Osteoblast (primary cell): ENCODE measurements at regions not wholly inside any gene's neighbourhood (a gene's known extent, or its start where the extent isn't known, plus 50 kb on each side); places are given as distances from the start of the nearest gene placed in this dataset.
"Not testable (repeated sequence)": the region's sequence is repeated elsewhere in the genome, so short reads cannot be mapped to it uniquely, and the experiment has no call there.

ENCODE experiments used
- DNase-seq: peaks from one replicate; pipeline ENCODE4 v3.0.0; 2011; ENCODE audit warnings: low spot score, mixed read lengths; ENCODE audit not compliant: insufficient read length; ENCODE audit errors: missing footprints
- H2AFZ ChIP-seq: 2 replicates; pipeline ENCODE4 v1.6.0; 2011; ENCODE audit warnings: mild to moderate bottlenecking, low read length
- H3K27ac ChIP-seq: 2 replicates; pipeline ENCODE4 v1.5.1; 2011; ENCODE audit warnings: mild to moderate bottlenecking, low read depth, low read length, moderate library complexity
- H3K27me3 ChIP-seq: 2 replicates; pipeline ENCODE4 v1.6.0; 2012; ENCODE audit warnings: mild to moderate bottlenecking, control low read depth, inconsistent platforms, low read length, moderate library complexity; ENCODE audit not compliant: insufficient read depth
- H3K36me3 ChIP-seq: 2 replicates; pipeline ENCODE4 v1.5.1; 2011; ENCODE audit warnings: mild to moderate bottlenecking, low read length, control low read depth, moderate library complexity; ENCODE audit not compliant: insufficient read depth
- H3K4me1 ChIP-seq: 2 replicates; pipeline ENCODE4 v1.5.1; 2011; ENCODE audit warnings: mild to moderate bottlenecking, low read length, control low read depth, moderate library complexity; ENCODE audit not compliant: insufficient read depth
- H3K4me2 ChIP-seq: 2 replicates; pipeline ENCODE4 v1.6.0; 2011; ENCODE audit warnings: mild to moderate bottlenecking, low read length; ENCODE audit not compliant: insufficient read depth
- H3K4me3 ChIP-seq: fragments of 200-600 bp; sonication (generic); 3 replicates; pipeline ENCODE4 v1.5.1; 2012; ENCODE audit warnings: mild to moderate bottlenecking, low read length, inconsistent platforms; ENCODE audit not compliant: insufficient read depth
- H3K79me2 ChIP-seq: 2 replicates; pipeline ENCODE4 v1.6.0; 2012; ENCODE audit warnings: mild to moderate bottlenecking, low read length, control low read depth, inconsistent platforms; ENCODE audit not compliant: insufficient read depth
- H3K9me3 ChIP-seq: 2 replicates; pipeline ENCODE4 v1.5.1; 2011; ENCODE audit warnings: low read depth, low read length, control low read depth
- H4K20me1 ChIP-seq: 2 replicates; pipeline ENCODE4 v1.6.0; 2012; ENCODE audit warnings: mild to moderate bottlenecking, low read length, control low read depth; ENCODE audit not compliant: insufficient read depth
- TF ChIP-seq, protein P1 (sequence below): IDR thresholded peaks from 2 replicates; pipeline ENCODE4 v1.5.1; 2011; ENCODE audit warnings: mild to moderate bottlenecking, low read depth, low read length, moderate library complexity; ENCODE audit errors: extremely low read depth

DNA sequence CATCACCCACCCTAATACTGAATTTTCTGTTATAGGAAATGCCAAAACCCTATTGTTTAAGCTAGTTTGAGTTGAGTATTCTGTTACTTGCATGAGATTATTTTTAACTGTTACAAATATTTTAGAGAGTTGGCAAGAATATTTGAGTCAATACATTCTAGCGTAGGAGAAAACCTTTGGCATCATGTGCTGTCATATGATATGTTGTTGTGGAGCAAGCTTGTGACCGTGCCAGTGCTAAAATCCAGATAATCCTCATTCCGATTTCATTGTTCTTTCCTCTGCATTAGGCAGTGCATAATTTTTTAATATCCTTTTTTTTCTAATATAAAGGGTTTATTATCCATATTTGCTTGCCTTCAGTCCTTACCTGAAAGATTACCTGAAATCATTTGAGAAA lies 168.0 kb upstream of the GMNC start:
- Histone ChIP-seq H2AFZ (no peak overlapping the region), H3K4me2 (no peak overlapping the region), H3K9me3 (no peaks in the 10 kb centered on the region), H4K20me1 (no peaks in the 10 kb centered on the region), H3K36me3 (no peaks in the 10 kb centered on the region), H3K27me3 (no peaks in the 10 kb centered on the region), H3K4me1 (no peaks in the 10 kb centered on the region), H3K79me2 (no peaks in the 10 kb centered on the region), H3K27ac (no peak overlapping the region), H3K4me3 (no peak overlapping the region)
- DNase-seq, result no peak
- TF ChIP-seq, protein P1, sequence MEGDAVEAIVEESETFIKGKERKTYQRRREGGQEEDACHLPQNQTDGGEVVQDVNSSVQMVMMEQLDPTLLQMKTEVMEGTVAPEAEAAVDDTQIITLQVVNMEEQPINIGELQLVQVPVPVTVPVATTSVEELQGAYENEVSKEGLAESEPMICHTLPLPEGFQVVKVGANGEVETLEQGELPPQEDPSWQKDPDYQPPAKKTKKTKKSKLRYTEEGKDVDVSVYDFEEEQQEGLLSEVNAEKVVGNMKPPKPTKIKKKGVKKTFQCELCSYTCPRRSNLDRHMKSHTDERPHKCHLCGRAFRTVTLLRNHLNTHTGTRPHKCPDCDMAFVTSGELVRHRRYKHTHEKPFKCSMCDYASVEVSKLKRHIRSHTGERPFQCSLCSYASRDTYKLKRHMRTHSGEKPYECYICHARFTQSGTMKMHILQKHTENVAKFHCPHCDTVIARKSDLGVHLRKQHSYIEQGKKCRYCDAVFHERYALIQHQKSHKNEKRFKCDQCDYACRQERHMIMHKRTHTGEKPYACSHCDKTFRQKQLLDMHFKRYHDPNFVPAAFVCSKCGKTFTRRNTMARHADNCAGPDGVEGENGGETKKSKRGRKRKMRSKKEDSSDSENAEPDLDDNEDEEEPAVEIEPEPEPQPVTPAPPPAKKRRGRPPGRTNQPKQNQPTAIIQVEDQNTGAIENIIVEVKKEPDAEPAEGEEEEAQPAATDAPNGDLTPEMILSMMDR, result no peak

DNA sequence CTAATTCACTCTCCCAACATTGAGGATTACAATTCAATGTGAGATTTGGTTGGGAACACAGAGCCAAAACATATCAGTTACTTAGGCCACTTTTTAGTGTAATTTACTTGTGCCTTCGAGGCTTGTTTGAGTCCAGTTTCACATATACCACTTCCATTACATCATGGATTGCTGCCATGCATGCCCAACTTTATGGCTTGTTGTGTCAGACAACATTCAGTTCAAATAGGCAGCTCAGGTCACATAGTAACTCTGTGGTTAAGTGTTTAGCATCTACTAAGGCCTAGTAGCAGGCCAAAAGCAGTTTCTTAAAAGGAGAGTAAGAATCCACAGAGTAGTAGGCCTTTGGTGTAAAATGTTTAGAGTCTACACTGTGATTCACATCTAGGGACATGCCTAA lies 164.3 kb upstream of the GMNC start:
- H3K4me1 ChIP-seq, result no peaks in the 10 kb centered on the region
- H3K36me3 ChIP-seq, result no peaks in the 10 kb centered on the region
- no peak for DNase-seq
- H3K4me3 ChIP-seq, result no peak overlapping the region
- no peaks in the 10 kb centered on the region for H4K20me1 ChIP-seq
- no peak overlapping the region for H3K27ac ChIP-seq
- no peaks in the 10 kb centered on the region for H3K9me3 ChIP-seq
- no peak overlapping the region for H3K4me2 ChIP-seq
- no peaks in the 10 kb centered on the region for H3K27me3 ChIP-seq
- no peaks in the 10 kb centered on the region for H3K79me2 ChIP-seq
- H2AFZ ChIP-seq, result no peak overlapping the region
- TF ChIP-seq, protein P1, result no peak

DNA sequence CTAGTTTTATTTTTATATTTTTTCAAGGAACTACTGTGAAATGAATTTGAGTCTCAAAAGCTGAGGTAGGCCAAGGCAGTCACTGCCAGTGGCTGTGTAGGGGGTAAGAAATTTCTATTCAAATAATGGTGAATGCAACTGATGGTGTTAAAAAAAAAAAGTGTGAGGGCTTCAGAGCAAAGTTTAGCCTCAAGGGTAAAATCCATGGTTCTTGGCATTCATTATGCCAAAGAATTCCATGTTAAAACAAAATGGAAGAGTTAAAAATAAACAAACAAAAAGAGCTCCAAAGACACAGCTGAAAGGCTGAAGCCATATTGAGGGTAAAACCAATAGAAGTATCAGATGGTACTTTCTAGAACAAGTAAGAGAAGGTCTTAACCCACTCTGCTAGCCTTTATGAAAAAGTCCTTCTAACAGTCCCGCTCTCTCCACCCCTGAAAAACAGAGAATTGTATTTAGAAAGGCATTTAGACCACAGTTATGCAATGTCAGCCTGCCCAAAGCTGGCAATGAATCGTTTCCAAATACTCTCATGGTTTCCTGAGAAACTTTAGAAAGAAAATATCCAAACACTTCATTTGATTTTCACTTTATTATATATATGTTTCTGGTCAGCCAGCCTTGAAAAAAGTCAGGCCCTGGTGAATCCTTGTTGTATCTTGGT lies 158.4 kb upstream of the GMNC start:
- Histone ChIP-seq H3K4me2 (no peak overlapping the region), H3K27me3 (no peaks in the 10 kb centered on the region), H3K9me3 (no peaks in the 10 kb centered on the region), H3K36me3 (no peaks in the 10 kb centered on the region), H4K20me1 (no peaks in the 10 kb centered on the region), H3K79me2 (no peaks in the 10 kb centered on the region), H2AFZ (no peak overlapping the region), H3K4me1 (no peaks in the 10 kb centered on the region), H3K4me3 (no peak overlapping the region), H3K27ac (no peak overlapping the region)
- DNase-seq, result no peak
- TF ChIP-seq, protein P1, result no peak

DNA sequence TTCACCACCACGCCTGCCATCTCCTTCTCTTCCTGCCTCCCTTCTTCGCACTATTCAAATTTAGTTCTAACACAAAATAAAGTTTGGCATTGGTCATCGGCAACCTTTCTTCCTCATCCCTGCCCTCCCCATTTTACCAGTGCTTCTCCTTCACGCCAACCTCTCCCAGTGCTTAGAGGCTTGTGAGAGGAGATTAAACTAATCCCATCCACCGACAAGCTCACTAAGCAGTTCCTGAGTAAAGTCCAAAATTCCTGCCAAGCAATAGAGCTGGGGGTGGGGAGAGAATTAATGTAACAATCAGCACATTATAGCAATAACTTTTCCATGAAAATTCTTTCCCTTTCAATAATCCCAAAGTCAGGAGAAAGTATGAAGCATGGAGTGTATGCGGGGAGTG lies 157.4 kb upstream of the GMNC start:
- H3K9me3 ChIP-seq, result no peaks in the 10 kb centered on the region
- H4K20me1 ChIP-seq, result no peaks in the 10 kb centered on the region
- H3K36me3 ChIP-seq, result no peaks in the 10 kb centered on the region
- H3K4me3 ChIP-seq, result no peak overlapping the region
- no peak overlapping the region for H2AFZ ChIP-seq
- H3K27me3 ChIP-seq, result no peaks in the 10 kb centered on the region
- TF ChIP-seq, protein P1, result no peak
- H3K27ac ChIP-seq, result no peak overlapping the region
- H3K79me2 ChIP-seq, result no peaks in the 10 kb centered on the region
- no peaks in the 10 kb centered on the region for H3K4me1 ChIP-seq
- no peak for DNase-seq
- H3K4me2 ChIP-seq, result no peak overlapping the region

DNA sequence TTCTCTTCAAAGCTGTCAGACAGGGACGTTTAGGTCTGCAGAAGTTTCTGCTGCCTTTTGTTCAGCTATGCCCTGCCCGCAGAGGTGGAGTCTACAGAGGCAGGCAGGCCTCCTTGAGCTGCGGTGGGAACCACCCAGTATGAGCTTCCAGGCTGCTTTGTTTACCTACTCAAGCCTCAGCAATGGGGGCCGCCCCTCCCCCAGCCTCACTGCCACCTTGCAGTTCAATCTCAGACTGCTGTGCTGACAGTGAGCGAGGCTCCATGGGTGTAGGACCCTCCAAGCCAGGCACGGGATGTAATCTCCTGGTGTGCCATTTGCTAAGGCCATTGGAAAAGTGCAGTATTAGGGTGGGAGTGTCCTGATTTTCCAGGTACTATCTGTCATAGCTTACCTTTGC lies 153.5 kb upstream of the GMNC start:
- H3K79me2 ChIP-seq, H3K9me3 ChIP-seq, H3K4me3 ChIP-seq, H3K36me3 ChIP-seq, H3K27ac ChIP-seq, H3K4me1 ChIP-seq, H2AFZ ChIP-seq, H3K4me2 ChIP-seq, DNase-seq, H3K27me3 ChIP-seq, H4K20me1 ChIP-seq: not testable (repeated sequence)
